C4-2B (cell line): ENCODE measurements at regions not wholly inside any gene's neighbourhood (a gene's known extent, or its start where the extent isn't known, plus 50 kb on each side); places are given as distances from the start of the nearest gene placed in this dataset.

Experiments used
- ZFX ChIP-seq: fragments of 450-650 bp; IDR thresholded peaks from 2 replicates; pipeline ENCODE4 v1.6.1; 2017
- TF ChIP-seq, protein P1 (sequence below): fragments of 450-650 bp; conservative IDR thresholded peaks from 2 replicates; pipeline ENCODE4 v1.5.1; 2017; ENCODE audit warnings: mild to moderate bottlenecking

- TF ChIP-seq, protein P1, sequence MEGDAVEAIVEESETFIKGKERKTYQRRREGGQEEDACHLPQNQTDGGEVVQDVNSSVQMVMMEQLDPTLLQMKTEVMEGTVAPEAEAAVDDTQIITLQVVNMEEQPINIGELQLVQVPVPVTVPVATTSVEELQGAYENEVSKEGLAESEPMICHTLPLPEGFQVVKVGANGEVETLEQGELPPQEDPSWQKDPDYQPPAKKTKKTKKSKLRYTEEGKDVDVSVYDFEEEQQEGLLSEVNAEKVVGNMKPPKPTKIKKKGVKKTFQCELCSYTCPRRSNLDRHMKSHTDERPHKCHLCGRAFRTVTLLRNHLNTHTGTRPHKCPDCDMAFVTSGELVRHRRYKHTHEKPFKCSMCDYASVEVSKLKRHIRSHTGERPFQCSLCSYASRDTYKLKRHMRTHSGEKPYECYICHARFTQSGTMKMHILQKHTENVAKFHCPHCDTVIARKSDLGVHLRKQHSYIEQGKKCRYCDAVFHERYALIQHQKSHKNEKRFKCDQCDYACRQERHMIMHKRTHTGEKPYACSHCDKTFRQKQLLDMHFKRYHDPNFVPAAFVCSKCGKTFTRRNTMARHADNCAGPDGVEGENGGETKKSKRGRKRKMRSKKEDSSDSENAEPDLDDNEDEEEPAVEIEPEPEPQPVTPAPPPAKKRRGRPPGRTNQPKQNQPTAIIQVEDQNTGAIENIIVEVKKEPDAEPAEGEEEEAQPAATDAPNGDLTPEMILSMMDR, result no peak
- TF ChIP-seq ZFX, result no peak
Measured at GRCh38 chr10:117928741-117929140, 118.0 kb downstream of the RAB11FIP2 start.
